Skeletal muscle satellite cell (primary cell): ENCODE measurements at regions not wholly inside any gene's neighbourhood (a gene's known extent, or its start where the extent isn't known, plus 50 kb on each side); places are given as distances from the start of the nearest gene placed in this dataset.

Experiments
- H3K27me3 ChIP-seq: 2 replicates; pipeline ENCODE4 v1.7.0; 2013; ENCODE audit warnings: low read length; ENCODE audit not compliant: control insufficient read depth, insufficient read depth
- H3K36me3 ChIP-seq: 2 replicates; pipeline ENCODE4 v1.7.0; 2013; ENCODE audit warnings: mild to moderate bottlenecking, control low read depth, low read length; ENCODE audit not compliant: insufficient read depth
- H3K4me1 ChIP-seq: 2 replicates; pipeline ENCODE4 v1.7.0; 2013; ENCODE audit warnings: low read length; ENCODE audit not compliant: control insufficient read depth, insufficient read depth
- H3K4me2 ChIP-seq: 2 replicates; pipeline ENCODE4 v1.7.0; 2013; ENCODE audit warnings: mild to moderate bottlenecking, low read length
- H3K4me3 ChIP-seq: 2 replicates; pipeline ENCODE4 v1.7.0; 2013; ENCODE audit warnings: low read length
- H3K9ac ChIP-seq: 2 replicates; pipeline ENCODE4 v1.7.0; 2013; ENCODE audit warnings: mild to moderate bottlenecking, low read depth, low read length, moderate library complexity
- H3K9me3 ChIP-seq: replicated peaks from 2 replicates; pipeline ENCODE4 v1.7.0; 2013; ENCODE audit warnings: mild to moderate bottlenecking, control low read depth, low read length

GRCh38 chr6:166008441-166009369 is 158.9 kb downstream of the TBXT start:
- Histone ChIP-seq H3K9ac (peak overlapping the region; percentile 71), H3K27me3 (no peaks in the 10 kb centered on the region), H3K4me2 (peak overlapping the region; percentile 89), H3K4me3 (peak overlapping the region; percentile 77), H3K36me3 (no peaks in the 10 kb centered on the region), H3K9me3 (no peaks in the 10 kb centered on the region), H3K4me1 (peaks cover 37% of the 10 kb centered on the region)

DNA sequence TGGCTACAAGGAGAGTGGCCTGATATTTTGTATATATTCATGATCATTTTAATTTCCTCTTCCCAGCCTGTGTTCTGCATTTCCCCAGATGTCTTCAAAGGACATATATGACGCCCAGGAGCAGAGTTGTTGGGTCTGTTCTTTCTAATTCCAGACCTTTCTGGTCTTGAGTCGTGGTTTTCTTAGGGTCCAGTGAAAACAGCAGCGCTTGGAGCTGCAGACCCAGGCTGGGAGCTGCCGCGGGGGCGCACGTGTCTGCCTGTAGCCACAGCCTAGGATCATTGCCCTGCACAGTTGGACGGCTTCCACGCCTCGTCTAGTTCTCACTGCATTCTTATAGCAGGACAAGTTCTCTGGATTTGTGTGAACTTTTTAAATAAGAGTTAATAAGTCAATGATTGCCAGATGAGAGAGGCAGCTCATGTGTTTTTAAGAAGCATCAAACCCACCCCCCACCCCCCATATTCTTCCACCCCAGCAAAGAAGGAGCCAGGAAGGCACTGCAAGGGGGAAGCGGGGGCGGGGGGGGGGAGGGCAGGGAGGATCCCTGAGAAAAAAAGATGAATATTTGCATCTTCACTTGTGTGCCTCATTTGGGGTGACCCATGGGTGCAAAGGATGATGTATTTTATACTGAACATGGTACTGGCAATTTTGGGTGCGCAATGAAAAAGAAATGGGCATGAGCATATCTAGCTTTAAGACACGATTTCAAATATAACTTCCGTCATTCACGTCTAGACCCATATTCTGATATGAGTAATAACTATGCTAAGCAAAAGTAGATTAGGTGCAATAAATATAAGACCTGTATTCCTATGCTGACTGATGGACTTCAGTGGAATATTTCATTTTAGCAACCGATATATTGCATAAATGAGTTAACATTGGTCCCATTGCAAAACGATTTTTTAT is 160.0 kb downstream of the TBXT start:
- H3K36me3 ChIP-seq: no peaks in the 10 kb centered on the region
- H3K4me2 ChIP-seq: peak overlapping the region; percentile 89
- peak overlapping the region; percentile 77 for H3K4me3 ChIP-seq
- H3K27me3 ChIP-seq: no peaks in the 10 kb centered on the region
- H3K4me1 ChIP-seq: peaks cover 37% of the 10 kb centered on the region
- no peaks in the 10 kb centered on the region for H3K9me3 ChIP-seq
- H3K9ac ChIP-seq: peak overlapping the region; percentile 71

DNA sequence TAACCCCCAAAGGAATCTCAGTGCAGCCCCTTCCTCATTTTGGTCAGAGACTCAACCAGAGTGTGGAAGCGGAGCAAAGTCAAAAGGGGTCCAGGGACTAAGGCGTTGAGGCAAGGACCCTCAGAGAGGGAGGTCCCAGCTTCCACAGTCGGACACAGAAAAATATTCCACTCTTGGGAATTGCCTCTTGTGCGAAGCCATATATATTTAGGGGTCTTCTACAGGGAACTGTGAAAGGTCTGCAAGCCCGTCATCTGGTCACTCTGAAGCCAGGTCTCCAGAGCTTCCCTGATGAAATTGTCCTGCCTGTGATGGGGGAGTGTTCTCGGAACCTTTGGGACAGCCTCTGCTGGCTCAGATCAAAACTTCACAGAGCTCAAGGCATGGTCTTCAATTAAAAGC is 160.8 kb downstream of the TBXT start:
- Histone ChIP-seq H3K4me1 (peaks cover 37% of the 10 kb centered on the region), H3K27me3 (no peaks in the 10 kb centered on the region)

DNA sequence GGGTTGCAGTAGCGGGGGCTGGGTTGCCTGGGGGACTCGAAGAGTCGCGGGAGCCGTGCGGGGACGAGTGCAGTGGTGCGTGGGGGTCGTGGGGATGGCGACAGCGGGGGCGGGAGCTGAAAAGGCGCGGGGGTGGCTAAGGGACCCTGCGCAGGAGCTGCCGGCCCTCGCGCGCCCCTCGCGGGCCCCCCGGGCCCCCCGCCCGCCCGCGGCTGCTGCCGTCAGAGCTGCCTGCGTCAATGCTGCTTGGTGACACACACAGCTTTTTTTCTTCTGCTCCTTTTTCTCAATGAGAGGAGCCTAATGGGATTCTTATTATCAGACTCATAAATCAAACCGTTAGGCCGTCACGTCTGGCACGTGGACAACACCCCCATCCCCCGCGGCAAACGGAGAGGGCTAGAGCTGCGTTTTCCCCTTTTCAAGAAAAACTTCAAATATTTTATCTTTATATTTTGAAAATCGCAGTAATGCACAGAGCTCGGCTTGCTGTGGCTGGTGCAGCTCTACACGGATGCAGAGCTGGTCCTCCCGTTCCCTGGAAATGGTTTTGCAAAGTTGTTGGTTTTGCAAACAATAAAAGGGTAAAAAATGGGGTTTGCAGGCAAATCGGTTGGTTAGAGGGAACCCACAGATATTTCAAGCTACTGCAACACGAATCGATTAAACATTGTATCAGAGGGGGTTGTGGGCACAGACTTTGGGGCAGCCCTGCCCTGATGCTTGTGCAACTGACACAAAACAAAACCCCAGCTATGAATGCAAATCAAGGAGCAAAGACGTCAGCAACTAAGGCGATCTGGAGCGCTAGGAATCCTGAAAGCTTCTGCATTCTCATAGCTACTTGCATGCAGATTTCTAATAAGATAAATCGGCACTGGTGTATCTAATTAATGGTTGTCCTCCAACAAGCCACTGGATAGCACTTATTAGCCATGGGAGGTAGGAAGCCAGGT is 161.4 kb downstream of the TBXT start:
- H3K36me3 ChIP-seq: no peaks in the 10 kb centered on the region
- H3K4me2 ChIP-seq: peak overlapping the region; percentile 75
- H3K27me3 ChIP-seq: no peaks in the 10 kb centered on the region
- H3K4me1 ChIP-seq: peaks cover 37% of the 10 kb centered on the region
- H3K4me3 ChIP-seq: peak overlapping the region; percentile 64
- H3K9me3 ChIP-seq: no peaks in the 10 kb centered on the region
- peak overlapping the region; percentile 83 for H3K9ac ChIP-seq

More for the DNA sequence above, 160.8 kb downstream of the TBXT start:
- Histone ChIP-seq H3K36me3 (no peaks in the 10 kb centered on the region), H3K9ac (peak overlapping the region; percentile 70), H3K9me3 (no peaks in the 10 kb centered on the region), H3K4me3 (peak overlapping the region; percentile 58), H3K4me2 (peak overlapping the region; percentile 75)

DNA sequence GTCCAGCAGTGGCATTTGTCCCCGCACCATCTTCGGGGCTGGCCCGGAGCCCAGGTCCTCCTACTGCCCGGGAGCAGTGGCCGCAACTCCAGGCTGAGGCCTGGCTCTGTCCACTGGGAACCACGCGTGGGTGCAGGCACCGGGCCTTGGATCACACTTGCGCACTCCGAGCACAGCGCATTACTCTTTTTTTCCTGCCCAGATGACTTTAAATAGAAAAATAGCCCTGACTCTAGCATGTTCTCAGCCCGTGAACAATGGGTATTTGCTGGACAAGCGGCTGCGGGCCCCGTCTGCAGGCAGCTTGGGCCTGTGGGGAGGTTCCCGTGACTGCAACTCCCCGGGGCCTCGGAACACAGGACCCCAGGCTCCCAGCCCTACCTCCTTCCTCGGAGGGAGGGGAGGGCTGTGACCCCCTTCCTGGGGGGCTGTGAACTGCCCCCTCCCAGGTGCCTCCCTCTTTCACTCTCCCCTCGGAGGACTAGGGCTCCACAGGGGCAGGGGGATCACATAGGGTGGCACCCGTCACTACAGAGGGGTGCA is 162.2 kb downstream of the TBXT start:
- Histone ChIP-seq H3K4me2 (peak overlapping the region; percentile 75), H3K27me3 (no peaks in the 10 kb centered on the region), H3K9ac (peak overlapping the region; percentile 83), H3K4me1 (peaks cover 37% of the 10 kb centered on the region), H3K4me3 (peak overlapping the region; percentile 64), H3K9me3 (no peaks in the 10 kb centered on the region), H3K36me3 (no peaks in the 10 kb centered on the region)

DNA sequence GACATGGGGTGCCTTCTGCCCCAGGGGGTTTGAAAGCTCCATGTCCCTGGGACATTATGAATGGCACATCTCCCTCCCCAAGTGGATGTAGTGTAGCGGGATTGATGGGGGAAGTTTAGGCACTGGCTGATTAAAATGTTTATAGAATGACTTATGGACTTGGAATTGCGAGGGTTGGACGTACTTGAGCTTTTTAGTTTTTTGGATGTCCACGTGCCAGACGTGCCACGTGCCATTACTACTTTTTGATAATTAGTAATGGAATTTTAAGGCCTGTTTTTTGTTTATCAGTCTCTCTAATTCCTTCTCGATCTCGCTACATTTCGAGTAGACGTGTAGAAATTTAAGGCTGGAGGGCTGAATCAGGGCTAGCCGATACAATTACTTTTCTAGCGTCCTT is 162.8 kb downstream of the TBXT start:
- no peak overlapping the region for H3K4me2 ChIP-seq
- H3K27me3 ChIP-seq: no peaks in the 10 kb centered on the region
- peaks cover 37% of the 10 kb centered on the region for H3K4me1 ChIP-seq
- no peak overlapping the region for H3K4me3 ChIP-seq
- H3K9me3 ChIP-seq: no peaks in the 10 kb centered on the region
- peak overlapping the region; percentile 83 for H3K9ac ChIP-seq
- no peaks in the 10 kb centered on the region for H3K36me3 ChIP-seq

GRCh38 chr6:166004471-166004870 is 163.2 kb downstream of the TBXT start:
- H3K4me1 ChIP-seq: peaks cover 37% of the 10 kb centered on the region
- H3K27me3 ChIP-seq: no peaks in the 10 kb centered on the region

DNA sequence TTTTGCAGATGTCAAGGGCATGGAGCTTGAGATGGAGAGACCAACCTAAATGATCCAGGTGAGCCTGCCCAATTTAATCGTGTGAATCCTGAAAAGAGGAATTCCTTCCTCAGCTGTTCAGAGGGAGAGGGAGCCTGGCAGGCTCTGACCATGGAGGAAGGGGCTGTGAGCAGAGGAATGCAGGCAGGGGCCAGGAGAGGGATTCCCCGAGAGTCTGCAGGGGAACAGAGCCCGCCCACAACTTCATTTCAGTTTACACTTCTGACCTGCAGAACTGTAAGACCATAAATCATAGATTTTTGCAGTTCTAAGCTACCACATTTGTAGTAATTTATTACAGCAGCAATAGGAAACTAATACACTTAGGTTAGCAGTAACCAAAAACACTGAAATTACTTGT is 164.1 kb downstream of the TBXT start:
- no peak overlapping the region for H3K4me2 ChIP-seq
- H3K36me3 ChIP-seq: no peaks in the 10 kb centered on the region
- no peaks in the 10 kb centered on the region for H3K27me3 ChIP-seq
- H3K9me3 ChIP-seq: no peaks in the 10 kb centered on the region
- H3K4me1 ChIP-seq: peaks cover 29% of the 10 kb centered on the region
- no peak overlapping the region for H3K4me3 ChIP-seq
- H3K9ac ChIP-seq: no peak overlapping the region

More at GRCh38 chr6:166004471-166004870, 163.2 kb downstream of the TBXT start:
- H3K4me2 ChIP-seq: no peak overlapping the region
- H3K9ac ChIP-seq: no peak overlapping the region
- H3K4me3 ChIP-seq: no peak overlapping the region
- H3K9me3 ChIP-seq: no peaks in the 10 kb centered on the region
- H3K36me3 ChIP-seq: no peaks in the 10 kb centered on the region

- no peaks in the 10 kb centered on the region for H3K27me3 ChIP-seq
- no peak overlapping the region for H3K4me2 ChIP-seq
Observed at GRCh38 chr6:166001359-166001758, 166.3 kb downstream of the TBXT start.

DNA sequence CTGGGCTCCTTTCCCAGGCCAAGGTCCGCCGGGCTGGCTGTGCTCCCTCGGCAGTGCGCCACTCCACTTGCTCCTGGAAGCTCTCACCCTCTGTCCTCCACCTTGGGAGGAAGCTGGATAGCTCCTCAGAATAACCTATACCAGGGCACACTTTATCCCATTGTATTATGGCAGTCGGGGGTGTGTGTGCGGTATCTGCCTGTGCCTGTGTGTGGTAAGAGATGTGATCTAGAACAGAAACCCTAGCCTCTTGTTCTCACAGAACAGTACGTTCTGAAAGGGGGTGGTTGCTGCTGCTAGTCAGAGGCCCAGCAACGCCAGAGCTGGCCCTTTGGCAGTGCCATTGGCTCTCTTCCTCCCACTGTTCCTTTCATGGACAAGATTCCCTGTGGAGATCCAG is 168.4 kb downstream of the TBXT start:
- Histone ChIP-seq H3K9me3 (no peaks in the 10 kb centered on the region), H3K4me3 (no peak overlapping the region), H3K36me3 (no peaks in the 10 kb centered on the region), H3K9ac (no peak overlapping the region), H3K4me1 (no peaks in the 10 kb centered on the region), H3K27me3 (no peaks in the 10 kb centered on the region), H3K4me2 (no peak overlapping the region)

More at GRCh38 chr6:166001359-166001758, 166.3 kb downstream of the TBXT start:
- Histone ChIP-seq H3K4me1 (peaks cover 10% of the 10 kb centered on the region), H3K9me3 (no peaks in the 10 kb centered on the region), H3K4me3 (no peak overlapping the region), H3K36me3 (no peaks in the 10 kb centered on the region), H3K9ac (no peak overlapping the region)
